ENCODE measurements at regions not wholly inside any gene's neighbourhood (a gene's known extent, or its start where the extent isn't known, plus 50 kb on each side); places are given as distances from the start of the nearest gene placed in this dataset.

GRCh38 chr12:105554223-105554678 lies 223.8 kb downstream of the C12orf75 start:
- TF ChIP-seq CTCF (IDR thresholded peaks at IDR 0.05) (no peak), POLR2A (IDR thresholded peaks at IDR 0.05) (no peak)
